ENCODE measurements at regions not wholly inside any gene's neighbourhood (a gene's known extent, or its start where the extent isn't known, plus 50 kb on each side); places are given as distances from the start of the nearest gene placed in this dataset.

DNA sequence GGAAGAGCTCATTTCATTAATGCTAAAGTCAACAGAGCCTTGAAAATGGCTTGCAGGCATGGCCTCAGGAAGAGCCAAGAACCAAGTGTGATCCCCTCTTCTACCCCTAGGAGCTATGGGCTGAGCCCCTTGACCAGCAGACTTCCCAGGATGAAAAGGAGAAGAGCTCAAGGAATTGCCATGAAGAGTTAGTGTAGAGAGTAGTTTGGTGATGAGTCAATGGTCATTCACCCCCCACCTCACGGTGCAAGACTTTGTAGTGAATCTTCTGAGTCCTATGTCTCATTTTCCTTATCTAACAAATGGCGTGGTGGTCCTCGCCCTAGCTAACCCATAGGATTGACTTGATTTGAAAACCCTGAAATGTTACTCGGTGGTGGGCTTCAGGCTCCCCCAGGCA, 422.4 kb upstream of the CADM1 start:
- TF ChIP-seq, protein P1, sequence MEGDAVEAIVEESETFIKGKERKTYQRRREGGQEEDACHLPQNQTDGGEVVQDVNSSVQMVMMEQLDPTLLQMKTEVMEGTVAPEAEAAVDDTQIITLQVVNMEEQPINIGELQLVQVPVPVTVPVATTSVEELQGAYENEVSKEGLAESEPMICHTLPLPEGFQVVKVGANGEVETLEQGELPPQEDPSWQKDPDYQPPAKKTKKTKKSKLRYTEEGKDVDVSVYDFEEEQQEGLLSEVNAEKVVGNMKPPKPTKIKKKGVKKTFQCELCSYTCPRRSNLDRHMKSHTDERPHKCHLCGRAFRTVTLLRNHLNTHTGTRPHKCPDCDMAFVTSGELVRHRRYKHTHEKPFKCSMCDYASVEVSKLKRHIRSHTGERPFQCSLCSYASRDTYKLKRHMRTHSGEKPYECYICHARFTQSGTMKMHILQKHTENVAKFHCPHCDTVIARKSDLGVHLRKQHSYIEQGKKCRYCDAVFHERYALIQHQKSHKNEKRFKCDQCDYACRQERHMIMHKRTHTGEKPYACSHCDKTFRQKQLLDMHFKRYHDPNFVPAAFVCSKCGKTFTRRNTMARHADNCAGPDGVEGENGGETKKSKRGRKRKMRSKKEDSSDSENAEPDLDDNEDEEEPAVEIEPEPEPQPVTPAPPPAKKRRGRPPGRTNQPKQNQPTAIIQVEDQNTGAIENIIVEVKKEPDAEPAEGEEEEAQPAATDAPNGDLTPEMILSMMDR (IDR thresholded peaks at IDR 0.05), result no peak
- no peak for TF ChIP-seq POLR2A (IDR thresholded peaks at IDR 0.05)
